Spleen (tissue), 11 donors: ENCODE measurements at regions not wholly inside any gene's neighbourhood (a gene's known extent, or its start where the extent isn't known, plus 50 kb on each side); places are given as distances from the start of the nearest gene placed in this dataset.

Source experiments
- DNase-seq: peaks from one replicate; pipeline ENCODE4 v3.0.0-alpha.2; 2020
- H3K27ac ChIP-seq, 8 donors: fragments of 200-600 bp; sonication (generic) in 7 of 8; 1 replicate in 4 of 8; 2 replicates in 4 of 8; pipeline versions ENCODE4 v1.5.0 to v1.8.0; 2016 to 2021; ENCODE audit warnings: inconsistent platforms in 4 of 8, mild to moderate bottlenecking in 4 of 8, moderate library complexity in 1 of 8
- H3K27me3 ChIP-seq, 7 donors: fragments of 200-600 bp; sonication (generic) in 6 of 7; replicated peaks in 1 of 7; 1 replicate in 4 of 7; 2 replicates in 3 of 7; pipeline versions ENCODE4 v1.5.0 to v1.8.0; 2016 to 2021; ENCODE audit warnings: inconsistent platforms in 3 of 7, mild to moderate bottlenecking in 1 of 7
- H3K36me3 ChIP-seq, 6 donors: fragments of 200-600 bp; sonication (generic) in 5 of 6; 1 replicate in 4 of 6; 2 replicates in 2 of 6; pipeline versions ENCODE4 v1.5.0 to v1.8.0; 2016 to 2021; ENCODE audit warnings: inconsistent platforms in 2 of 6
- H3K4me1 ChIP-seq, 6 donors: fragments of 200-600 bp; sonication (generic) in 5 of 6; 1 replicate in 3 of 6; 2 replicates in 3 of 6; pipeline versions ENCODE4 v1.5.0 to v1.8.0; 2016 to 2021; ENCODE audit warnings: inconsistent platforms in 3 of 6
- H3K4me3 ChIP-seq, 8 donors: fragments of 200-600 bp; sonication (generic) in 7 of 8; 1 replicate in 4 of 8; 2 replicates in 4 of 8; pipeline versions ENCODE4 v1.5.0 to v1.8.0; 2016 to 2021; ENCODE audit warnings: inconsistent platforms in 4 of 8, mild to moderate bottlenecking in 4 of 8, moderate library complexity in 2 of 8
- H3K9me3 ChIP-seq, 8 donors: fragments of 200-600 bp; sonication (generic) in 7 of 8; 1 replicate in 4 of 8; 2 replicates in 4 of 8; pipeline versions ENCODE4 v1.5.0 to v1.8.0; 2016 to 2021; ENCODE audit warnings: inconsistent platforms in 4 of 8
- CTCF ChIP-seq, 11 experiments: fragments of 200-600 bp in 7 of 11; fragments of 450-650 bp in 4 of 11; sonication (generic) in 4 of 11; IDR thresholded peaks in 8 of 11; conservative IDR thresholded peaks in 3 of 11; 1 replicate in 7 of 11; 2 replicates in 4 of 11; pipeline versions ENCODE4 v1.4.0 to v1.8.0; 2016 to 2021; ENCODE audit warnings: antibody characterized with exemption in 11 of 11, inconsistent platforms in 4 of 11, mild to moderate bottlenecking in 1 of 11
- POLR2A ChIP-seq, 3 donors: fragments of 450-650 bp; IDR thresholded peaks; one replicate each; pipeline ENCODE4 v1.5.1; 2017; ENCODE audit warnings: antibody characterized with exemption in 3 of 3, mild to moderate bottlenecking in 1 of 3
- POLR2AphosphoS5 ChIP-seq, 3 donors: sonication (generic); formaldehyde crosslinking; IDR thresholded peaks; one replicate each; pipeline ENCODE4 v1.5.1; 2017; ENCODE audit warnings: antibody characterized with exemption in 3 of 3
- WGBS, 5 donors: extraction: QIAGEN DNeasy Blood & Tissue Kit in 3 of 5; methylation state at CpG; one replicate each; pipeline versions ENCODE4 v1.1.5 to v1.1.7; 2013 to 2018; 5-methylcytosine and 5-hydroxymethylcytosine counted together
- intact Hi-C: fragments of 100-400 bp; cut with DNase I; formaldehyde crosslinking; loops from one replicate; pipeline ENCODE4 v1.15.0; 2023; ENCODE audit warnings: low total_unique reads
- donor health status: healthy with polysubstance abuse.
- donor health status: DM: no; HTN: no; CAD: no; lungs with moderate emphysema.
- donor health status: DM: no; HTN: no; CAD: no.
- donor health status: Bipolar disorder and iron deficiency.
- donor health status: healthy.
- donor health status: DM: no; HTN: no; CAD: no.
- donor health status: DM: yes; HTN: yes; CAD: no.

GRCh38 chr7:3201306-3201705 lies 99.7 kb upstream of the SDK1 start:
- peak; percentile 4 for DNase-seq
- no peak overlapping the region for H3K27ac ChIP-seq
- H3K4me3 ChIP-seq: no peak overlapping the region
- H3K36me3 ChIP-seq: no peaks in the 10 kb centered on the region
- 37 to 97% (median 75%) methylated on average over 1 of the region's 1 CpG for WGBS, 5 donors
- peaks cover 0 to 3% (median 0%) of the 10 kb centered on the region in 6 donors for H3K4me1 ChIP-seq
- H3K9me3 ChIP-seq: peaks cover 0 to 13% (median 9%) of the 10 kb centered on the region in 8 donors
- peaks cover 0 to 3% (median 0%) of the 10 kb centered on the region in 7 donors for H3K27me3 ChIP-seq
- TF ChIP-seq CTCF (IDR thresholded peaks at IDR 0.05 in 8 of 11, conservative IDR thresholded peaks at IDR 0.05 in 3 of 11) (no peak), POLR2A (IDR thresholded peaks at IDR 0.05) (no peak), POLR2AphosphoS5 (IDR thresholded peaks at IDR 0.05) (no peak)
- intact Hi-C loops: no loop called here

GRCh38 chr7:3201937-3202710 lies 98.9 kb upstream of the SDK1 start:
- DNase-seq: peak; percentile 25
- H3K27ac ChIP-seq: no peak overlapping the region
- WGBS, 5 donors: 35 to 49% (median 43%) methylated on average over 6 of the region's 6 CpGs
- H3K4me3 ChIP-seq: no peak overlapping the region
- no peaks in the 10 kb centered on the region for H3K36me3 ChIP-seq
- H3K9me3 ChIP-seq: peaks cover 0 to 13% (median 9%) of the 10 kb centered on the region in 8 donors
- peaks cover 0 to under 1% (median 0%) of the 10 kb centered on the region in 7 donors for H3K27me3 ChIP-seq
- no peak for TF ChIP-seq POLR2AphosphoS5 (IDR thresholded peaks at IDR 0.05)
- no peak for TF ChIP-seq POLR2A (IDR thresholded peaks at IDR 0.05)
- no peak for TF ChIP-seq CTCF (IDR thresholded peaks at IDR 0.05 in 8 of 11, conservative IDR thresholded peaks at IDR 0.05 in 3 of 11)
- intact Hi-C loops: no loop called here
- peaks cover 0 to 3% (median 0%) of the 10 kb centered on the region in 6 donors for H3K4me1 ChIP-seq

GRCh38 chr7:3204526-3204925 lies 96.5 kb upstream of the SDK1 start:
- Histone ChIP-seq H3K27ac (no peak overlapping the region), H3K4me3 (no peak overlapping the region), H3K4me1 (peaks cover 0 to 3% (median 0%) of the 10 kb centered on the region in 6 donors), H3K36me3 (no peaks in the 10 kb centered on the region), H3K27me3 (no peaks in the 10 kb centered on the region), H3K9me3 (peaks cover 0 to 9% (median under 1%) of the 10 kb centered on the region in 8 donors)
- intact Hi-C loops: no loop called here
- WGBS, 5 donors: 80 to 99% (median 89%) methylated on average over 6 of the region's 6 CpGs
- peak; percentile 49 for DNase-seq
- no peak for TF ChIP-seq POLR2AphosphoS5 (IDR thresholded peaks at IDR 0.05)

GRCh38 chr7:3206101-3206500 lies 95.0 kb upstream of the SDK1 start:
- no peaks in the 10 kb centered on the region for H3K27me3 ChIP-seq
- H3K36me3 ChIP-seq: no peaks in the 10 kb centered on the region
- intact Hi-C loops: no loop called here
- H3K27ac ChIP-seq: no peak overlapping the region
- TF ChIP-seq POLR2A (IDR thresholded peaks at IDR 0.05): no peak
- TF ChIP-seq CTCF (IDR thresholded peaks at IDR 0.05 in 8 of 11, conservative IDR thresholded peaks at IDR 0.05 in 3 of 11): no peak
- TF ChIP-seq POLR2AphosphoS5 (IDR thresholded peaks at IDR 0.05): no peak
- H3K4me1 ChIP-seq: peaks cover 0 to 3% (median 0%) of the 10 kb centered on the region in 6 donors
- H3K4me3 ChIP-seq: no peak overlapping the region
- DNase-seq: peak; percentile 9
- peaks cover 0 to 8% (median 0%) of the 10 kb centered on the region in 8 donors for H3K9me3 ChIP-seq
- 64 to 74% (median 67%) methylated on average over 5 of the region's 5 CpGs for WGBS, 5 donors
